ENCODE measurements at regions not wholly inside any gene's neighbourhood (a gene's known extent, or its start where the extent isn't known, plus 50 kb on each side); places are given as distances from the start of the nearest gene placed in this dataset.

DNA sequence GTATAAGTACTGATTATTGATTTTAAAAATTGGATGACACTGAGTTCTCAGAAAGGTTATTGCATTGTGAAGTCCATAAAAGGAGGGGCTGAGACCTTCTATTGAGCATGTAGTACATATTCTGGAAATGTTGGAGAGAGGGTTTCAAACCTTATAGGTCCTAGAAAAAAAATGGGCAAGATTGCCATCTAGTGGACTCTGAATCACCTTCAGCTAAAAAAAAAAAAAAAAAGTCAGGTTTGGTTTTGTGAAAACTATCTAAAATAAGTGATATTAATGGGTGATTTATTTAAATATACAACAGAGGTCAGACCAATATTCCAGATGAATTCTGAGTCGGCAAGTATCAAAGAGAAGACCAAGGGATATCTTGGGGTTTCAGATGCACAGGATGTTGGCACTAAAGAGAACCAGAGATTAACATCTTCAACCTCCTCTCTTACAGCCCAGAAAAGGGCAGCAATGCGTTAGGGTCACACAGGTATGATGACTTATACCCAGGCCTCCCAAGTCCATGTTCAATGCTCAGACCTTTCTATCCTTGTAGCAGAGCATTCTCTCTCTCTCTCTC lies 109.8 kb upstream of the NMUR2 start:
- TF ChIP-seq, protein P1, sequence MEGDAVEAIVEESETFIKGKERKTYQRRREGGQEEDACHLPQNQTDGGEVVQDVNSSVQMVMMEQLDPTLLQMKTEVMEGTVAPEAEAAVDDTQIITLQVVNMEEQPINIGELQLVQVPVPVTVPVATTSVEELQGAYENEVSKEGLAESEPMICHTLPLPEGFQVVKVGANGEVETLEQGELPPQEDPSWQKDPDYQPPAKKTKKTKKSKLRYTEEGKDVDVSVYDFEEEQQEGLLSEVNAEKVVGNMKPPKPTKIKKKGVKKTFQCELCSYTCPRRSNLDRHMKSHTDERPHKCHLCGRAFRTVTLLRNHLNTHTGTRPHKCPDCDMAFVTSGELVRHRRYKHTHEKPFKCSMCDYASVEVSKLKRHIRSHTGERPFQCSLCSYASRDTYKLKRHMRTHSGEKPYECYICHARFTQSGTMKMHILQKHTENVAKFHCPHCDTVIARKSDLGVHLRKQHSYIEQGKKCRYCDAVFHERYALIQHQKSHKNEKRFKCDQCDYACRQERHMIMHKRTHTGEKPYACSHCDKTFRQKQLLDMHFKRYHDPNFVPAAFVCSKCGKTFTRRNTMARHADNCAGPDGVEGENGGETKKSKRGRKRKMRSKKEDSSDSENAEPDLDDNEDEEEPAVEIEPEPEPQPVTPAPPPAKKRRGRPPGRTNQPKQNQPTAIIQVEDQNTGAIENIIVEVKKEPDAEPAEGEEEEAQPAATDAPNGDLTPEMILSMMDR (IDR thresholded peaks at IDR 0.05) = no peak
- TF ChIP-seq EZH2 (IDR thresholded peaks at IDR 0.05; ENCODE audit: borderline replicate concordance, insufficient read depth, low read depth, low read length, poor library complexity, severe bottlenecking) = no peak
